Middle frontal gyrus (tissue), 1 donor: ENCODE measurements at regions not wholly inside any gene's neighbourhood (a gene's known extent, or its start where the extent isn't known, plus 50 kb on each side); places are given as distances from the start of the nearest gene placed in this dataset.

Experiments used
- DNase-seq: peaks from one replicate; pipeline ENCODE4 v3.0.0-alpha.2; 2015; ENCODE audit warnings: low spot score; ENCODE audit errors: extremely low spot score

GRCh38 chr5:173468821-173469251 lies 140.6 kb upstream of the STC2 start:
- DNase-seq: no peak

DNA sequence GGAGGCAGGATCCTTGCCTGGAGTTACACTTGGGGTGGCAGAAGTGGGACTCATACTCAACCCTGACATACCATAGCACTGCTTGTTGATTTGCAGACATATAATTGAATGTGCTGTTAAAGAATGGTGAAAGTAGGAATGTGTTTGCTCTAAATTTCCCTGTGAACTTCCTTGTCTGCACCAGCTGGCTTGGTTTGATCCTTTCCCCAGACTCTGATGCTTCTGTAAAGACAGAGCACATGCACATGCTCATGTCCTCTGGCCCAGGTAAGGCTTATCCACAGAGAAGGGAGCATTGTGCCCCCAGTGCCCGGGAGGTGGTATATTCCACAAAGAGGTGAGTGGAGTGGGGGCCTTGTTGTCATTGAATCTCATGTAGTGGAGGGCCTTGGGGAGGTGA lies 138.0 kb upstream of the STC2 start:
- DNase-seq: no peak

DNA sequence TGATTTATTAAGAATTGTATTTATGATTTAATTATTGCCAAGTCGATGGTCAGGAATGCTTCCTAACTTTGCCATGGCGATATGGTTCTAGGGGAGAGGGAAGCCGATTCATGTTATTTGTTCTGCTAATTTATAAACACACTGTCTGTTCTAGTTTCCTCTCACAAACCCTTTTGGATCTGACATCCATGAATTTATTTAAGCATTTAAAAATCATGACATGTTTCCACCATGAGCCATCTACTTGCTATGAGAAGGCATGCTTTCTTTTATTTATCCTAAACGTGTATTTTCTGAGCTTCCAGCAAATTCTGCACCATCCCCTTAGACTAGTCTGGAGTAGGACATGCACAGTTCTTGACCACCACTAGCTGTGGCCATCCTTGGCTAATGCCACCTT lies 136.6 kb upstream of the STC2 start:
- no peak for DNase-seq

- DNase-seq: no peak
Measured at GRCh38 chr5:173463207-173463606, 135.0 kb upstream of the STC2 start.

DNA sequence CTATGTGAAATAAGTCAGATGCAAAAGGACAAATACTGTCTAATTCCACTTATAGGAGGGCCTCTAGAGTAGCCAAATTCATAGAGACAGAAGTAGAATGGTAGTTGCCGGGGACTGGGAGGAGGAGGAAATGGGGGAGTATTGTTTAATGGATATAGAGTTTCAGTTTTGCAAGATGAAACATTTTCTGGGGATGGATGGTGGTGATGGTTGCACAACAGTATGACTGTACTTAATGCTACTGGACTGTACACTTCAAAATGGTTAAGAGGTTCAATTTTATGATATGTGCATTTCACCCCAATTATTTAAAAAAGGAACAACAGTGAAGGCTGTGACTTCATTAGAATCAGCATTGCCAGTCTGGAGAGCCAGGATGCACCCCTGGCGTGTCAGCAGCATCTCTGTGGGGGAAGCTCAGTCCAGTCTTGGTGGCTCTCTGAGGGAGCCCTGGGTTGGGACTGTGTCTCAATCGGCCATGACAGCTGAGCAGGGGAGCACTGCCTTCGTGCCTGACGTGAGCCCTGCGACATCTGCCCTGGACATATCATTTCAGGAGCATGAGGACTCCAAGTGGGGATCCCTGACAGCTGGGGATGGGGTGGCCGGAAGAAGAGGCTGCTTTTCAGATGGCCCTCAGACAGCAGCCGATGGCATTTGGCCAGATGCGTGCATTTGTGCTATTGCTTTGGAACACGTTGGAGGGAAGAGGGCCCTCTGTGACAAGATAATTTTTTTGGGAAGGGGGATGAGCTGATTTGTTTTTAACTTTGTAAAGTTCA lies 130.8 kb upstream of the STC2 start:
- no peak for DNase-seq

- no peak for DNase-seq
Measured at GRCh38 chr5:173457482-173457881, 129.3 kb upstream of the STC2 start.

- DNase-seq: no peak
Measured at GRCh38 chr5:173456751-173457171, 128.5 kb upstream of the STC2 start.

DNA sequence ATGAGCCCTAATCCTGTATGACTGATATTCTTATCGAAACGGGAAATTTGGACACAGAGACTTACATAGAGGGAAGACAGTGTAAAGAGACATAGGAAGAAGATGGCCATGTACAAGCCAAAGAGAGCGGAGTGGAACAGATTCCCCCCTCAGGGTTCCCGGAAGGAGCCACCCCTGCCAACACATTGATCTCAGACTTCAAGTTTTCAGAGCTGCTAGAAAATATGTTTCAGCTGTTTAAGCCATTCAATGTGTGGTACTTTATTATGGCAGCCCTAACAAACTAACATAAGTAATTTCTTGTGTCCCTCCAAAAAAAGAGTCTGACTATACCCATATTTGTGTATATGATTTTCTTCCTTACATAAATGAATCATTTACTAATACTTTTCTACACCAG lies 128.0 kb upstream of the STC2 start:
- DNase-seq: no peak

DNA sequence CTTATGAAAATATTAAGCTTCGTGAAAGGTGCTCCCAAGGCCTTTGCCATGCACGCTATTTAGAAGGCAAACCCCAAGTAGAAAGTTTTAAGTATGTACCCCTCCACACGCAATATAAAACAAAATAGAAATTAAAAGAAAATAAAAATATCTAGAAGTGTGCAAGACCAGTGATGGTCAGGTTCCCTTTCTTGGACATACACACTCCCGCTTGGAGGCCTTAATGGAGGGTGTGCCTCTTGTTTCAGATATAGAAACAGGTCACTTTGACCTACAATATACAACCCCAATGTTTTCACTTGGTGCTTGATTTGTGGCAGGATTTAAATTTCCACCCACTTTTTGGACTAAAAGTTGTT lies 127.4 kb upstream of the STC2 start:
- DNase-seq: no peak

GRCh38 chr5:173454736-173455598 lies 126.8 kb upstream of the STC2 start:
- no peak for DNase-seq

DNA sequence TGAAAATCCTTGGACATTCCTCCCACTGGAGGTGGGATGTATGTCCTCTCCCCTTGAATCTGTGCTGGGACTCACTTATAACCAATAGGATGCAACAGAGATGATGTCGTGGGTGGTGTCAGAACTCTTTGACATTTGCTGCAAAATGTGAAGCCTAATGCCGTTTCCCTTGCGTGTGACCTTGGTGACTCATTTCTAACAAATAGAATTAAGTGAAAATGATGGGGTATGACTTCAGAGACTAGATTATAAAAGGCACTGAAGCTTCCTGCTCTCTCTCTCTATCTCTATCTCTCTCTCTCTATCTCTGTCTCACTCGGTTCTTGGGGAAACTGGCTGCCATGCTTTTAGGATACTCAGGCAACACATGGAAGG lies 126.1 kb upstream of the STC2 start:
- no peak for DNase-seq

DNA sequence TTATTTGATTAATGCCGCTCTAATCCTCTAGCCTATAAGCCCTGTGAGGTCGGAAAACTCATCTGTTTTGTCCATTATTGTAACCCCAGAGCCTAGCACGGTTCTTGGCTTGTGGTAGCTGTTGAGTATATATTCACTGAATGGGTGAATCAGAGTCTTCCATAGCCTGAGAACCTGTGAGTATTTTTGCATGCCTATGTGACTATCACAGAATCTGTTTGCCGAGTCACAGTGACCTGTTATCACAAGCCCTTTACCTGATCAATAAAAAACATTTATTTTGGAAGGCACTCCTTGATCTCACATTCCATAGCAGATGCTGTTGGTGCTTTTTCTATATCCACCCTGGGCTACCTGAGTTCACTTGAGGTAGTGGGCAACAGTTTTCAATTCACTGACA lies 125.0 kb upstream of the STC2 start:
- DNase-seq: no peak

- DNase-seq: no peak
Measured at GRCh38 chr5:173452119-173452905, 124.1 kb upstream of the STC2 start.

- no peak for DNase-seq
Measured at GRCh38 chr5:173451651-173452050, 123.4 kb upstream of the STC2 start.

DNA sequence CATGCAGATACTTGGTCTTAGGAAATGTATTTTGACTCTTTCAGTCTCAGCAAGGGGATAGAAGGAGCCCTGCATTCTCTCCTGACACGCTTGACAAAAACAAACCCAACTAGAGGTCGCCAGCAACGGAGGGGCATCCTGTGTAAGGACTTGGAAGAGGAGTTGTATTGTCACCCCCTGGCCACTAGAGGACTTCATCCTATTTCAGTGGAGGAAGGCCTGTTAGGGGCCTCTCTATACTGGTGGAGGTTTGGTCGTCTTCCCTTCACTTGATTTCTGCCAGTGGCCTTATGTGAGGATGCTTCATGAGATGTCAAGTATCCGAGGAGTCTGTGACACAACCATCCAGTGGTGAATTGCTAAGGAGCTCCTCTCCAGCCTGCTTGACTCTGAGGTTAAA lies 122.8 kb upstream of the STC2 start:
- DNase-seq: no peak

GRCh38 chr5:173450188-173450587 lies 122.0 kb upstream of the STC2 start:
- no peak for DNase-seq

GRCh38 chr5:173448856-173449255 lies 120.6 kb upstream of the STC2 start:
- no peak for DNase-seq

DNA sequence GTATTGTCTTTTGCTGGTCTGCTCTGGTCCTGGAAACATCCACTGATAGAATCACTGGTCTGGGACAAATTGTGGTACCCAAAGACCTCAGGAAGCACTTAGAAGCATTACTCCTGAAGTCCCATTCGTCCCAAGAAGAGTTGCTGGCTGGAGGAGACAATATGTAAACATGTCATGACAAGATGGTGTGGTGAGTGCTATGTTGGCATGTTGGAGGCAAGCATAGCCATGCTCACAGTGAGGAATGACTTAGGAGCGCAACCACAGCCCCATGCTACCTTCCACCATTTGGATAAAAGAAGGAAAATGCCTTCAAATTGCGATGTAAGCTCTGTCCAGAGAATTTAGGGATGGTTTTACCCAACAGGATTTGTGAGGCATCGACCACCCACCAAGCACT lies 115.8 kb upstream of the STC2 start:
- no peak for DNase-seq

GRCh38 chr5:173441053-173441628 lies 112.9 kb upstream of the STC2 start:
- DNase-seq: no peak

- DNase-seq: no peak
Measured at GRCh38 chr5:173438951-173439350, 110.7 kb upstream of the STC2 start.

- DNase-seq: no peak
Measured at GRCh38 chr5:173435447-173435846, 107.2 kb upstream of the STC2 start.

DNA sequence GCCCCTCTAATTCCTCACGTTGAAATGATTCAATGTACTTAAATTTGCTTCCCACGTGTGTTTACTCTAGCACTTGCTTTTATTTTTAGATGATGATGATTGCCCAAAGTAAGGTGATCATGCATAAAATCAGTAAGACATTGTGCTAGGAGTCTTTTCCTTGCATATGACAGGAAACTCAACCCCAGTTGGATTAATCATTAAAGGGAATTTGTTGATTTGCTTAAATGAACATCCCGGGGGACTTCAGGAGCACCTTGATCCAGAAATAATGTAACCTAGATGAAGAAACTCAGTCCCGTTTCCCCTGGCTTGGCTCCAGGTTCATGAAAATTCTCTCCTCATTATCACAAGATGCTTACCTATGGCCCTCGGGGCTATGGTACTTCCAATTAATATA lies 106.1 kb upstream of the STC2 start:
- no peak for DNase-seq
